ENCODE measurements at regions not wholly inside any gene's neighbourhood (a gene's known extent, or its start where the extent isn't known, plus 50 kb on each side); places are given as distances from the start of the nearest gene placed in this dataset.
"Not testable (repeated sequence)": the region's sequence is repeated elsewhere in the genome, so short reads cannot be mapped to it uniquely, and the experiment has no call there.

- not testable (repeated sequence) for DNase-seq (ENCODE audit: low spot score)
Measured at GRCh38 chr3:106309798-106310197, 441.0 kb upstream of the CBLB start.

GRCh38 chr3:106317141-106318055 lies 448.6 kb upstream of the CBLB start:
- no peak for DNase-seq (ENCODE audit: low spot score)

- not testable (repeated sequence) for DNase-seq (ENCODE audit: low spot score)
Measured at GRCh38 chr3:106321438-106321837, 452.6 kb upstream of the CBLB start.

GRCh38 chr3:106323586-106323985 lies 454.8 kb upstream of the CBLB start:
- DNase-seq (ENCODE audit: low spot score), result peak; percentile 29

- no peak for DNase-seq (ENCODE audit: low spot score)
Measured at GRCh38 chr3:106326941-106327695, 458.3 kb upstream of the CBLB start.

- DNase-seq (ENCODE audit: low spot score), result no peak
Measured at GRCh38 chr3:106327696-106328025, 458.8 kb upstream of the CBLB start.

GRCh38 chr3:106328224-106328623 lies 459.4 kb upstream of the CBLB start:
- no peak for DNase-seq (ENCODE audit: low spot score)

- no peak for DNase-seq (ENCODE audit: low spot score)
Measured at GRCh38 chr3:106329521-106329920, 460.7 kb upstream of the CBLB start.

- no peak for DNase-seq (ENCODE audit: low spot score)
Measured at GRCh38 chr3:106331636-106332035, 462.8 kb upstream of the CBLB start.

- no peak for DNase-seq (ENCODE audit: low spot score)
Measured at GRCh38 chr3:106332129-106332528, 463.3 kb upstream of the CBLB start.

GRCh38 chr3:106332884-106333283 lies 464.1 kb upstream of the CBLB start:
- DNase-seq (ENCODE audit: low spot score), result peak; percentile 82

GRCh38 chr3:106333911-106334618 lies 465.3 kb upstream of the CBLB start:
- DNase-seq (ENCODE audit: low spot score), result peak; percentile 49

- DNase-seq (ENCODE audit: low spot score), result no peak
Measured at GRCh38 chr3:106336619-106337018, 467.8 kb upstream of the CBLB start.

GRCh38 chr3:106337116-106337515 lies 468.3 kb upstream of the CBLB start:
- DNase-seq (ENCODE audit: low spot score), result no peak

- no peak for DNase-seq (ENCODE audit: low spot score)
Measured at GRCh38 chr3:106338582-106339214, 469.9 kb upstream of the CBLB start.

GRCh38 chr3:106339551-106339950 lies 470.7 kb upstream of the CBLB start:
- no peak for DNase-seq (ENCODE audit: low spot score)

GRCh38 chr3:106341087-106341486 lies 472.3 kb upstream of the CBLB start:
- DNase-seq (ENCODE audit: low spot score), result no peak

GRCh38 chr3:106341586-106342162 lies 472.9 kb upstream of the CBLB start:
- DNase-seq (ENCODE audit: low spot score), result no peak

- DNase-seq (ENCODE audit: low spot score), result no peak
Measured at GRCh38 chr3:106342386-106342785, 473.6 kb upstream of the CBLB start.

GRCh38 chr3:106343811-106344210 lies 475.0 kb upstream of the CBLB start:
- DNase-seq (ENCODE audit: low spot score), result no peak

GRCh38 chr3:106345353-106346027 lies 476.7 kb upstream of the CBLB start:
- peak; percentile 88 for DNase-seq (ENCODE audit: low spot score)

Measured in A172 (cell line).